ENCODE measurements at regions not wholly inside any gene's neighbourhood (a gene's known extent, or its start where the extent isn't known, plus 50 kb on each side); places are given as distances from the start of the nearest gene placed in this dataset.

DNA sequence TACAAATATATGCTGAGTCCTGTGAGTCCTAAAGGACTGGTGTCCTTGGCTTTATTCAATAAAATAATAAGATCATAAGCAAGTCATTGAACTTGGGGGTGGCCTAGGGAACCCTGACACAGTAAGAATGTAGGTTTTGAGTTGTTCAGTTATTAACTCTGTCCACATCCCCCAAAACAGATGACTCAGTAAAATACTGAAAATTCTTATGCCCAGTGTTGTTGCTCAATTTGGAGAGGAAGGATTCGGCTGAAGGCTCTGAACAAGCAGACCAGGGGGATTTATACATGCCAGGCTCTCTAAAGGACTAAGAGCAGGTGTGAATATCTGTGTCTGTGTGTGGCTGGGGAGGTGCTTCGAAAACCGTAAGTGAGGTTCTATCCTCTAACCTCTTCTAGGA, 173.7 kb downstream of the RMI1 start:
- CTCF ChIA-PET = no interaction called here
- TF ChIP-seq, protein P1, sequence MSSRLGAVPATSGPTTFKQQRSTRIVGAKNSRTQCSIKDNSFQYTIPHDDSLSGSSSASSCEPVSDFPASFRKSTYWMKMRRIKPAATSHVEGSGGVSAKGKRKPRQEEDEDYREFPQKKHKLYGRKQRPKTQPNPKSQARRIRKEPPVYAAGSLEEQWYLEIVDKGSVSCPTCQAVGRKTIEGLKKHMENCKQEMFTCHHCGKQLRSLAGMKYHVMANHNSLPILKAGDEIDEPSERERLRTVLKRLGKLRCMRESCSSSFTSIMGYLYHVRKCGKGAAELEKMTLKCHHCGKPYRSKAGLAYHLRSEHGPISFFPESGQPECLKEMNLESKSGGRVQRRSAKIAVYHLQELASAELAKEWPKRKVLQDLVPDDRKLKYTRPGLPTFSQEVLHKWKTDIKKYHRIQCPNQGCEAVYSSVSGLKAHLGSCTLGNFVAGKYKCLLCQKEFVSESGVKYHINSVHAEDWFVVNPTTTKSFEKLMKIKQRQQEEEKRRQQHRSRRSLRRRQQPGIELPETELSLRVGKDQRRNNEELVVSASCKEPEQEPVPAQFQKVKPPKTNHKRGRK (CRISPR knock-in tag; IDR thresholded peaks at IDR 0.05; ENCODE audit: borderline replicate concordance) = no peak
- TF ChIP-seq ELF4 (CRISPR knock-in tag; IDR thresholded peaks at IDR 0.05; ENCODE audit: low read depth) = no peak
- TF ChIP-seq CREB1 (CRISPR knock-in tag; IDR thresholded peaks at IDR 0.05) = no peak
- TF ChIP-seq, protein P2, sequence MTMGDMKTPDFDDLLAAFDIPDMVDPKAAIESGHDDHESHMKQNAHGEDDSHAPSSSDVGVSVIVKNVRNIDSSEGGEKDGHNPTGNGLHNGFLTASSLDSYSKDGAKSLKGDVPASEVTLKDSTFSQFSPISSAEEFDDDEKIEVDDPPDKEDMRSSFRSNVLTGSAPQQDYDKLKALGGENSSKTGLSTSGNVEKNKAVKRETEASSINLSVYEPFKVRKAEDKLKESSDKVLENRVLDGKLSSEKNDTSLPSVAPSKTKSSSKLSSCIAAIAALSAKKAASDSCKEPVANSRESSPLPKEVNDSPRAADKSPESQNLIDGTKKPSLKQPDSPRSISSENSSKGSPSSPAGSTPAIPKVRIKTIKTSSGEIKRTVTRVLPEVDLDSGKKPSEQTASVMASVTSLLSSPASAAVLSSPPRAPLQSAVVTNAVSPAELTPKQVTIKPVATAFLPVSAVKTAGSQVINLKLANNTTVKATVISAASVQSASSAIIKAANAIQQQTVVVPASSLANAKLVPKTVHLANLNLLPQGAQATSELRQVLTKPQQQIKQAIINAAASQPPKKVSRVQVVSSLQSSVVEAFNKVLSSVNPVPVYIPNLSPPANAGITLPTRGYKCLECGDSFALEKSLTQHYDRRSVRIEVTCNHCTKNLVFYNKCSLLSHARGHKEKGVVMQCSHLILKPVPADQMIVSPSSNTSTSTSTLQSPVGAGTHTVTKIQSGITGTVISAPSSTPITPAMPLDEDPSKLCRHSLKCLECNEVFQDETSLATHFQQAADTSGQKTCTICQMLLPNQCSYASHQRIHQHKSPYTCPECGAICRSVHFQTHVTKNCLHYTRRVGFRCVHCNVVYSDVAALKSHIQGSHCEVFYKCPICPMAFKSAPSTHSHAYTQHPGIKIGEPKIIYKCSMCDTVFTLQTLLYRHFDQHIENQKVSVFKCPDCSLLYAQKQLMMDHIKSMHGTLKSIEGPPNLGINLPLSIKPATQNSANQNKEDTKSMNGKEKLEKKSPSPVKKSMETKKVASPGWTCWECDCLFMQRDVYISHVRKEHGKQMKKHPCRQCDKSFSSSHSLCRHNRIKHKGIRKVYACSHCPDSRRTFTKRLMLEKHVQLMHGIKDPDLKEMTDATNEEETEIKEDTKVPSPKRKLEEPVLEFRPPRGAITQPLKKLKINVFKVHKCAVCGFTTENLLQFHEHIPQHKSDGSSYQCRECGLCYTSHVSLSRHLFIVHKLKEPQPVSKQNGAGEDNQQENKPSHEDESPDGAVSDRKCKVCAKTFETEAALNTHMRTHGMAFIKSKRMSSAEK (CRISPR knock-in tag; IDR thresholded peaks at IDR 0.05; ENCODE audit: borderline replicate concordance) = no peak
- TF ChIP-seq, protein P3, sequence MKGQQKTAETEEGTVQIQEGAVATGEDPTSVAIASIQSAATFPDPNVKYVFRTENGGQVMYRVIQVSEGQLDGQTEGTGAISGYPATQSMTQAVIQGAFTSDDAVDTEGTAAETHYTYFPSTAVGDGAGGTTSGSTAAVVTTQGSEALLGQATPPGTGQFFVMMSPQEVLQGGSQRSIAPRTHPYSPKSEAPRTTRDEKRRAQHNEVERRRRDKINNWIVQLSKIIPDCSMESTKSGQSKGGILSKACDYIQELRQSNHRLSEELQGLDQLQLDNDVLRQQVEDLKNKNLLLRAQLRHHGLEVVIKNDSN (CRISPR knock-in tag; IDR thresholded peaks at IDR 0.05) = no peak
- no peak for TF ChIP-seq CREM (CRISPR knock-in tag; IDR thresholded peaks at IDR 0.05)
- TF ChIP-seq FOXJ3 (CRISPR knock-in tag; IDR thresholded peaks at IDR 0.05; ENCODE audit: borderline replicate concordance) = no peak
- TF ChIP-seq GABPB1 (CRISPR knock-in tag; IDR thresholded peaks at IDR 0.05) = no peak
- no peak for TF ChIP-seq HMGA2 (CRISPR knock-in tag; IDR thresholded peaks at IDR 0.05)
- TF ChIP-seq ZNF121 (CRISPR knock-in tag; IDR thresholded peaks at IDR 0.05) = no peak
- no peak for TF ChIP-seq EMX1 (CRISPR knock-in tag; IDR thresholded peaks at IDR 0.05)
- H3K4me1 Mint-ChIP-seq = peaks cover 18% of the 10 kb centered on the region; the same call in 1 of the 2 replicates
- DNase-seq (ENCODE audit: low spot score) (no peak), ATAC-seq (no peak)
- H3K27me3 Mint-ChIP-seq (ENCODE audit: low read depth) = peaks cover 77% of the 10 kb centered on the region
- H3K9me3 Mint-ChIP-seq = no peaks in the 10 kb centered on the region
- H3K27ac Mint-ChIP-seq = no peak overlapping the region
- no peak overlapping the region for H3K4me3 Mint-ChIP-seq
- no peaks in the 10 kb centered on the region for H3K36me3 Mint-ChIP-seq
- POLR2A ChIA-PET = no interaction called here

DNA sequence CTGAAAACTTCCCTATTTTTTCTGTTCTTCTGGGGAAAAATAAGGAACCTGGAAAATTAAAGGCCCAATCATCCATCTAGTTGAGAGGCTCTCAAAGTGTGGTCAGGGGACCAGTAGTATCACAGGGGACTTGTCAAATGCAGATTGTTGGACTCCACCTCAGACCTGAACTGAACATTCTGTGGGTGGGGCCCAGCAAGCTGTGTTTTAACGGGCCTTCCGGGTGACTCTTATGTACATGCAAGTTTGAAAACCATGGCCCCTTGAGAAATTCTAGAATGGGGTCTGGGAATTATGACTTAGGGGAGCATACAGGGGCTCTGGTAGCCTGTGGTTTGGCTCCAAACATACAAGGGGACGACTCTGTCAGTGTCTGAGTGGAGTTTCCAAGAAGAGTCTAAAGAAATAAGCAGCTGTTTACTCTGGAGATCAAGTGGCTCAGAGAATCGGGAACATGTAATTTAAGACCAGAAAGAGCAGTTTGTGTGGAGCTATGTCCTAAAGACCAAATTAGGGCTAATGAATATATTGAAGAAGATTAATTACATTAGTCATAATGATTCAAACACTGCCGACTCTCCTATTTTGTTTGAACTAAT, 177.4 kb downstream of the SLC28A3 start:
- Mint-ChIP-seq H3K4me3 (no peak overlapping the region), H3K4me1 (peaks cover 13% of the 10 kb centered on the region), H3K9me3 (no peaks in the 10 kb centered on the region), H3K27me3 (ENCODE audit: low read depth) (peaks cover 6% of the 10 kb centered on the region; the same call in 1 of the 2 replicates), H3K27ac (no peak overlapping the region), H3K36me3 (no peaks in the 10 kb centered on the region)
- ChIA-PET CTCF (interaction anchor here (1.0 to 1.1 kb wide), 2 partner anchors 11 to 12 kb away, joined by 3 to 4 read pairs; no protein-coding TSS in a partner anchor), POLR2A (no interaction called here)
- DNase-seq (ENCODE audit: low spot score) = no peak
- no peak for ATAC-seq
- TF ChIP-seq, protein P3 (CRISPR knock-in tag; IDR thresholded peaks at IDR 0.05) = no peak
- TF ChIP-seq OVOL2 (CRISPR knock-in tag; IDR thresholded peaks at IDR 0.05; ENCODE audit: borderline replicate concordance) (no peak), NR3C1 (CRISPR knock-in tag; conservative IDR thresholded peaks at IDR 0.05; ENCODE audit: low read depth) (no peak), TEAD4 (CRISPR knock-in tag; IDR thresholded peaks at IDR 0.05) (no peak), ZNF671 (CRISPR knock-in tag; IDR thresholded peaks at IDR 0.05) (no peak), GRHL2 (CRISPR knock-in tag; IDR thresholded peaks at IDR 0.05; ENCODE audit: insufficient replicate concordance, severe bottlenecking) (no peak), STAT6 (CRISPR knock-in tag; conservative IDR thresholded peaks at IDR 0.05; ENCODE audit: low read depth) (no peak)
- TF ChIP-seq, protein P1 (CRISPR knock-in tag; IDR thresholded peaks at IDR 0.05; ENCODE audit: borderline replicate concordance) = no peak
- TF ChIP-seq, protein P4, sequence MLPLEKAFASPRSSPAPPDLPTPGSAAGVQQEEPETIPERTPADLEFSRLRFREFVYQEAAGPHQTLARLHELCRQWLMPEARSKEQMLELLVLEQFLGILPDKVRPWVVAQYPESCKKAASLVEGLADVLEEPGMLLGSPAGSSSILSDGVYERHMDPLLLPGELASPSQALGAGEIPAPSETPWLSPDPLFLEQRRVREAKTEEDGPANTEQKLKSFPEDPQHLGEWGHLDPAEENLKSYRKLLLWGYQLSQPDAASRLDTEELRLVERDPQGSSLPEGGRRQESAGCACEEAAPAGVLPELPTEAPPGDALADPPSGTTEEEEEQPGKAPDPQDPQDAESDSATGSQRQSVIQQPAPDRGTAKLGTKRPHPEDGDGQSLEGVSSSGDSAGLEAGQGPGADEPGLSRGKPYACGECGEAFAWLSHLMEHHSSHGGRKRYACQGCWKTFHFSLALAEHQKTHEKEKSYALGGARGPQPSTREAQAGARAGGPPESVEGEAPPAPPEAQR (CRISPR knock-in tag; IDR thresholded peaks at IDR 0.05) = no peak
- TF ChIP-seq, protein P5, sequence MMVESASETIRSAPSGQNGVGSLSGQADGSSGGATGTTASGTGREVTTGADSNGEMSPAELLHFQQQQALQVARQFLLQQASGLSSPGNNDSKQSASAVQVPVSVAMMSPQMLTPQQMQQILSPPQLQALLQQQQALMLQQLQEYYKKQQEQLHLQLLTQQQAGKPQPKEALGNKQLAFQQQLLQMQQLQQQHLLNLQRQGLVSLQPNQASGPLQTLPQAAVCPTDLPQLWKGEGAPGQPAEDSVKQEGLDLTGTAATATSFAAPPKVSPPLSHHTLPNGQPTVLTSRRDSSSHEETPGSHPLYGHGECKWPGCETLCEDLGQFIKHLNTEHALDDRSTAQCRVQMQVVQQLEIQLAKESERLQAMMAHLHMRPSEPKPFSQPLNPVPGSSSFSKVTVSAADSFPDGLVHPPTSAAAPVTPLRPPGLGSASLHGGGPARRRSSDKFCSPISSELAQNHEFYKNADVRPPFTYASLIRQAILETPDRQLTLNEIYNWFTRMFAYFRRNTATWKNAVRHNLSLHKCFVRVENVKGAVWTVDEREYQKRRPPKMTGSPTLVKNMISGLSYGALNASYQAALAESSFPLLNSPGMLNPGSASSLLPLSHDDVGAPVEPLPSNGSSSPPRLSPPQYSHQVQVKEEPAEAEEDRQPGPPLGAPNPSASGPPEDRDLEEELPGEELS (CRISPR knock-in tag; IDR thresholded peaks at IDR 0.05) = no peak
